Upper lobe of right lung (tissue), 1 donor: ENCODE measurements at regions not wholly inside any gene's neighbourhood (a gene's known extent, or its start where the extent isn't known, plus 50 kb on each side); places are given as distances from the start of the nearest gene placed in this dataset.

Experiments
- ATAC-seq: fragments of 200-7000 bp; cut with Tn5 transposase; one replicate; pipeline ENCODE4 v1.9.1; 2020; ENCODE audit warnings: mild to moderate bottlenecking, moderate library complexity
- DNase-seq: peaks from one replicate; pipeline ENCODE4 v3.0.0-alpha.2; 2020
- H3K27ac ChIP-seq: fragments of 200-600 bp; one replicate; pipeline ENCODE4 v1.8.0; 2022
- H3K27me3 ChIP-seq: fragments of 200-600 bp; one replicate; pipeline ENCODE4 v1.8.0; 2022; ENCODE audit warnings: mild to moderate bottlenecking
- H3K36me3 ChIP-seq: fragments of 200-600 bp; one replicate; pipeline ENCODE4 v1.8.0; 2022
- H3K4me1 ChIP-seq: fragments of 200-600 bp; one replicate; pipeline ENCODE4 v1.8.0; 2022
- H3K4me3 ChIP-seq: fragments of 200-600 bp; one replicate; pipeline ENCODE4 v1.8.0; 2022; ENCODE audit warnings: mild to moderate bottlenecking
- H3K9me3 ChIP-seq: fragments of 200-600 bp; one replicate; pipeline ENCODE4 v1.8.0; 2022
- CTCF ChIP-seq: fragments of 200-600 bp; IDR thresholded peaks from one replicate; pipeline ENCODE4 v1.8.0; 2022; ENCODE audit warnings: antibody characterized with exemption
- intact Hi-C: fragments of 100-400 bp; cut with DNase I; formaldehyde crosslinking; loops from one replicate; pipeline ENCODE4 v1.11.0; 2022
- donor health status: DM: no; HTN: yes; CAD: no; lungs with severe emphysema.

GRCh38 chr9:84592918-84593317, 76.6 kb upstream of the NTRK2 start:
- DNase-seq (no peak), ATAC-seq (no peak)
- H3K27ac ChIP-seq, result no peak overlapping the region
- intact Hi-C loops, result no loop called here
- no peaks in the 10 kb centered on the region for H3K27me3 ChIP-seq
- H3K4me1 ChIP-seq, result no peaks in the 10 kb centered on the region
- no peak for TF ChIP-seq CTCF
- H3K36me3 ChIP-seq, result no peaks in the 10 kb centered on the region
- H3K4me3 ChIP-seq, result no peak overlapping the region
- H3K9me3 ChIP-seq, result no peaks in the 10 kb centered on the region

GRCh38 chr9:84593352-84593751, 76.2 kb upstream of the NTRK2 start:
- no peak for TF ChIP-seq CTCF
- no peaks in the 10 kb centered on the region for H3K9me3 ChIP-seq
- no peaks in the 10 kb centered on the region for H3K36me3 ChIP-seq
- ATAC-seq (no peak), DNase-seq (no peak)
- H3K27me3 ChIP-seq, result no peaks in the 10 kb centered on the region
- no peak overlapping the region for H3K27ac ChIP-seq
- H3K4me3 ChIP-seq, result no peak overlapping the region
- H3K4me1 ChIP-seq, result no peaks in the 10 kb centered on the region
- intact Hi-C loops, result no loop called here

- peaks cover 3% of the 10 kb centered on the region for H3K27me3 ChIP-seq
- intact Hi-C loops, result no loop called here
- no peak overlapping the region for H3K27ac ChIP-seq
- H3K4me1 ChIP-seq, result no peaks in the 10 kb centered on the region
- DNase-seq (no peak), ATAC-seq (peak; percentile 76)
- TF ChIP-seq CTCF, result no peak
- no peak overlapping the region for H3K4me3 ChIP-seq
- no peaks in the 10 kb centered on the region for H3K36me3 ChIP-seq
- H3K9me3 ChIP-seq, result no peaks in the 10 kb centered on the region
Observed at GRCh38 chr9:84597131-84597530, 72.4 kb upstream of the NTRK2 start.

- no peaks in the 10 kb centered on the region for H3K4me1 ChIP-seq
- H3K9me3 ChIP-seq, result no peaks in the 10 kb centered on the region
- H3K36me3 ChIP-seq, result no peaks in the 10 kb centered on the region
- TF ChIP-seq CTCF, result no peak
- intact Hi-C loops, result no loop called here
- no peak overlapping the region for H3K27ac ChIP-seq
- H3K4me3 ChIP-seq, result no peak overlapping the region
- ATAC-seq (no peak), DNase-seq (no peak)
- peaks cover 3% of the 10 kb centered on the region for H3K27me3 ChIP-seq
Observed at GRCh38 chr9:84598921-84599636, 70.5 kb upstream of the NTRK2 start.

GRCh38 chr9:84600739-84601138, 68.8 kb upstream of the NTRK2 start:
- peak; percentile 87 for ATAC-seq
- no peak for TF ChIP-seq CTCF
- no peaks in the 10 kb centered on the region for H3K36me3 ChIP-seq
- H3K27ac ChIP-seq, result no peak overlapping the region
- intact Hi-C loops, result no loop called here
- peaks cover 3% of the 10 kb centered on the region for H3K27me3 ChIP-seq
- H3K4me1 ChIP-seq, result no peaks in the 10 kb centered on the region
- no peak overlapping the region for H3K4me3 ChIP-seq
- no peaks in the 10 kb centered on the region for H3K9me3 ChIP-seq
- no peak for DNase-seq

- Histone ChIP-seq H3K36me3 (no peaks in the 10 kb centered on the region), H3K27me3 (peaks cover 3% of the 10 kb centered on the region), H3K9me3 (no peaks in the 10 kb centered on the region), H3K4me3 (no peak overlapping the region), H3K27ac (no peak overlapping the region), H3K4me1 (no peaks in the 10 kb centered on the region)
- TF ChIP-seq CTCF, result no peak
- DNase-seq, result no peak
- intact Hi-C loops, result no loop called here
- no peak for ATAC-seq
Observed at GRCh38 chr9:84604223-84604622, 65.3 kb upstream of the NTRK2 start.
